Uterus (tissue), 2 donors: ENCODE measurements at regions not wholly inside any gene's neighbourhood (a gene's known extent, or its start where the extent isn't known, plus 50 kb on each side); places are given as distances from the start of the nearest gene placed in this dataset.

Source experiments
- CTCF ChIP-seq, 4 experiments: fragments of 200-600 bp in 2 of 4; fragments of 450-650 bp in 2 of 4; sonication (generic) in 2 of 4; IDR thresholded peaks; one replicate each; pipeline ENCODE4 v1.5.1; 2016 to 2019; ENCODE audit warnings: antibody characterized with exemption in 4 of 4, mild to moderate bottlenecking in 2 of 4, moderate library complexity in 1 of 4
- POLR2A ChIP-seq, 2 donors: fragments of 450-650 bp; IDR thresholded peaks; one replicate each; pipeline ENCODE4 v1.6.1; 2016; ENCODE audit warnings: antibody characterized with exemption in 2 of 2, mild to moderate bottlenecking in 1 of 2, moderate library complexity in 1 of 2

GRCh38 chr15:69843900-69844304, 253.8 kb downstream of the TLE3 start:
- no peak for TF ChIP-seq CTCF (IDR thresholded peaks at IDR 0.05)
- TF ChIP-seq POLR2A (IDR thresholded peaks at IDR 0.05), result no peak
